ENCODE measurements at regions not wholly inside any gene's neighbourhood (a gene's known extent, or its start where the extent isn't known, plus 50 kb on each side); places are given as distances from the start of the nearest gene placed in this dataset.

GRCh38 chr6:113258771-113259170 is 598.4 kb upstream of the MARCKS start:
- TF ChIP-seq CTCF (IDR thresholded peaks at IDR 0.05; ENCODE audit: low read length): no peak
- TF ChIP-seq EZH2 (optimal IDR thresholded peaks at IDR 0.05; ENCODE audit: low read depth, low read length): no peak

Data from MM.1S (cell line).